Transverse colon (tissue), 4 donors: ENCODE measurements at regions not wholly inside any gene's neighbourhood (a gene's known extent, or its start where the extent isn't known, plus 50 kb on each side); places are given as distances from the start of the nearest gene placed in this dataset.

Experiments
- DNase-seq: peaks from one replicate; pipeline ENCODE4 v3.0.0-alpha.2; 2019
- H3K27ac ChIP-seq, 4 donors: fragments of 200-600 bp; sonication (generic); 2 replicates each; pipeline ENCODE4 v1.5.1; 2016 to 2018; ENCODE audit warnings: inconsistent platforms in 4 of 4
- H3K27me3 ChIP-seq: fragments of 200-600 bp; sonication (generic); 2 replicates; pipeline ENCODE4 v1.5.1; 2017; ENCODE audit warnings: inconsistent platforms
- H3K36me3 ChIP-seq, 4 donors: fragments of 200-600 bp; sonication (generic); 2 replicates each; pipeline ENCODE4 v1.5.1; 2017 to 2019; ENCODE audit warnings: inconsistent platforms in 4 of 4
- H3K4me1 ChIP-seq, 4 donors: fragments of 200-600 bp; sonication (generic); 2 replicates each; pipeline ENCODE4 v1.5.1; 2017 to 2020; ENCODE audit warnings: inconsistent platforms in 4 of 4
- H3K4me3 ChIP-seq, 4 donors: fragments of 200-600 bp; sonication (generic); 1 replicate in 1 of 4; 2 replicates in 3 of 4; pipeline versions ENCODE4 v1.5.1 to v1.6.1; 2017 to 2019; ENCODE audit warnings: inconsistent platforms in 4 of 4
- H3K9me3 ChIP-seq, 2 donors: fragments of 200-600 bp; sonication (generic); 2 replicates each; pipeline ENCODE4 v1.5.1; 2017 to 2019; ENCODE audit warnings: inconsistent platforms in 2 of 2
- EP300 ChIP-seq: sonication (generic); formaldehyde crosslinking; IDR thresholded peaks from one replicate; pipeline ENCODE4 v1.6.1; 2017; ENCODE audit warnings: antibody characterized with exemption, low read depth
- POLR2A ChIP-seq: fragments of 450-650 bp; IDR thresholded peaks from one replicate; pipeline ENCODE4 v1.6.1; 2016; ENCODE audit warnings: antibody characterized with exemption, mild to moderate bottlenecking, moderate library complexity
- POLR2AphosphoS5 ChIP-seq, 3 donors: sonication (generic); formaldehyde crosslinking; IDR thresholded peaks; one replicate each; pipeline ENCODE4 v1.6.1; 2016; ENCODE audit warnings: antibody characterized with exemption in 3 of 3
- WGBS, 2 donors: methylation state at CpG; one replicate each; pipeline ENCODE4 v1.1.5; 2018; ENCODE audit warnings: low coverage in 1 of 2; 5-methylcytosine and 5-hydroxymethylcytosine counted together
- in situ Hi-C, 4 donors: fragments of 200-750 bp; cut with MboI; loops; one replicate each; pipeline versions ENCODE4 v1.15.0 to v1.15.1; 2017; ENCODE audit warnings: low sequenced_read_pairs in 3 of 4, low pct_ligation_motif_present in 1 of 4, low pct_unique_long_range_greater_than_20kb in 1 of 4
- intact Hi-C: fragments of 100-400 bp; cut with DNase I; formaldehyde crosslinking; loops from one replicate; pipeline ENCODE4 v1.15.1; 2023; ENCODE audit warnings: low total_unique reads
- TF ChIP-seq, protein P1 (sequence below), 5 experiments: fragments of 200-600 bp in 3 of 5; fragments of 450-650 bp in 2 of 5; sonication (generic) in 3 of 5; IDR thresholded peaks; 1 replicate in 2 of 5; 2 replicates in 3 of 5; pipeline ENCODE4 v1.5.1; 2016 to 2017; ENCODE audit warnings: antibody characterized with exemption in 5 of 5, inconsistent platforms in 3 of 5, mild to moderate bottlenecking in 2 of 5, moderate library complexity in 1 of 5

GRCh38 chr3:56879436-56880215 is 77.9 kb upstream of the ARHGEF3 start:
- TF ChIP-seq POLR2A (no peak), POLR2AphosphoS5 (IDR thresholded peaks at IDR 0.05) (no peak), EP300 (no peak)
- TF ChIP-seq, protein P1, sequence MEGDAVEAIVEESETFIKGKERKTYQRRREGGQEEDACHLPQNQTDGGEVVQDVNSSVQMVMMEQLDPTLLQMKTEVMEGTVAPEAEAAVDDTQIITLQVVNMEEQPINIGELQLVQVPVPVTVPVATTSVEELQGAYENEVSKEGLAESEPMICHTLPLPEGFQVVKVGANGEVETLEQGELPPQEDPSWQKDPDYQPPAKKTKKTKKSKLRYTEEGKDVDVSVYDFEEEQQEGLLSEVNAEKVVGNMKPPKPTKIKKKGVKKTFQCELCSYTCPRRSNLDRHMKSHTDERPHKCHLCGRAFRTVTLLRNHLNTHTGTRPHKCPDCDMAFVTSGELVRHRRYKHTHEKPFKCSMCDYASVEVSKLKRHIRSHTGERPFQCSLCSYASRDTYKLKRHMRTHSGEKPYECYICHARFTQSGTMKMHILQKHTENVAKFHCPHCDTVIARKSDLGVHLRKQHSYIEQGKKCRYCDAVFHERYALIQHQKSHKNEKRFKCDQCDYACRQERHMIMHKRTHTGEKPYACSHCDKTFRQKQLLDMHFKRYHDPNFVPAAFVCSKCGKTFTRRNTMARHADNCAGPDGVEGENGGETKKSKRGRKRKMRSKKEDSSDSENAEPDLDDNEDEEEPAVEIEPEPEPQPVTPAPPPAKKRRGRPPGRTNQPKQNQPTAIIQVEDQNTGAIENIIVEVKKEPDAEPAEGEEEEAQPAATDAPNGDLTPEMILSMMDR (IDR thresholded peaks at IDR 0.05), result no peak
- WGBS, 2 donors, result 68 to 78% methylated on average over 2 to 3 of the region's 3 CpGs
- Histone ChIP-seq H3K9me3 (no peaks in the 10 kb centered on the region), H3K27me3 (no peaks in the 10 kb centered on the region), H3K27ac (no peak overlapping the region), H3K36me3 (no peaks in the 10 kb centered on the region), H3K4me3 (no peak overlapping the region), H3K4me1 (no peaks in the 10 kb centered on the region)
- DNase-seq, result no peak
- intact Hi-C loops, result no loop called here
- in situ Hi-C loops, result no loop called here

DNA sequence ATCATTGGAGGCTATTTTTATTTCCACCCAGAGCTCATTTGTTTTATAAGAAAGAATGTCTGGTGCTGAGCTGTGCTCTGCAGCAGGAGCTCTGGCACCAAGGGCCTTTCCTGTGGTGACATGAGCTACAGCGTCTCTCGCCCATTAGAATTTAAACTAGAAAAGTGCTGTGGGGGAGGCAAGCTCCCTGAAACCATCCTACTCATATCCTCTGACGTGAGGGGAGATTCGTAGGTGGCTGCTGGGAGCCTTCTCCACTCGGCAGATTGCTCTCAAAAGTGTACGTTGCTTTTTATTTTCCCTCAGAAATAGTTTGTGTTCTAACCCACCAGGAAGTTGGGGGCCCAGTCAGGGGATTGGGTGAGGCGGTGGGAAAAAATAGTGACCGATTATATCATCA is 76.3 kb upstream of the ARHGEF3 start:
- DNase-seq, result no peak
- in situ Hi-C loops (no loop called here), intact Hi-C loops (no loop called here)
- no peak for TF ChIP-seq EP300
- TF ChIP-seq, protein P1 (IDR thresholded peaks at IDR 0.05), result no peak
- no peak for TF ChIP-seq POLR2AphosphoS5 (IDR thresholded peaks at IDR 0.05)
- no peaks in the 10 kb centered on the region for H3K27me3 ChIP-seq
- H3K27ac ChIP-seq, result no peak overlapping the region
- no peaks in the 10 kb centered on the region for H3K4me1 ChIP-seq
- no peaks in the 10 kb centered on the region for H3K36me3 ChIP-seq
- no peak overlapping the region for H3K4me3 ChIP-seq
- H3K9me3 ChIP-seq, result no peaks in the 10 kb centered on the region
- WGBS, 2 donors, result 63 to 70% methylated on average over 7 to 8 of the region's 8 CpGs

- Histone ChIP-seq H3K36me3 (no peaks in the 10 kb centered on the region), H3K4me3 (no peak overlapping the region), H3K9me3 (no peaks in the 10 kb centered on the region), H3K27ac (no peak overlapping the region), H3K4me1 (no peaks in the 10 kb centered on the region), H3K27me3 (no peaks in the 10 kb centered on the region)
- TF ChIP-seq EP300 (no peak), POLR2A (no peak), POLR2AphosphoS5 (IDR thresholded peaks at IDR 0.05) (no peak)
- TF ChIP-seq, protein P1 (IDR thresholded peaks at IDR 0.05), result no peak
- DNase-seq, result no peak
- in situ Hi-C loops (no loop called here), intact Hi-C loops (no loop called here)
- 94 to 97% methylated on average over 2 of the region's 3 CpGs for WGBS, 2 donors
These were observed 75.2 kb upstream of the ARHGEF3 start for GRCh38 chr3:56876916-56877315.

DNA sequence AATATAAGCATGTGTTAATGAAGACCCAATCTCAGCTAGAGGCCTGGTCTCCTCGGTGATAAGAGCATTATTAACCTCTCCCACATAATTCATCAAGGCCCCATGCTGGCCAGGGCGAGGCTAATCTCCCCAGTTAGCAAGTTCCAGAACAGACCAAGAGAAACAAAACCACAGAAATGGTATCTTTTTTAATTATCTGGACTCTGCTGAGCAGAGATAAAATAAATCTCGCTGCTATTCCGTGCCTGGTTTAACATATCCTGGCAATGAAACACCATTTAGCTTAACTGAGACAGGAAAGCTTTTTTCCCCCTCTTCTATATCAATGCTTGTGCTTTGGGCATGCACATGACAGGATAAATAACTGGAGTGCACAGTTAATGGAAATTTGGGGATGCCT is 72.5 kb upstream of the ARHGEF3 start:
- Histone ChIP-seq H3K4me1 (no peaks in the 10 kb centered on the region), H3K27ac (no peak overlapping the region), H3K9me3 (no peaks in the 10 kb centered on the region), H3K4me3 (no peak overlapping the region), H3K36me3 (no peaks in the 10 kb centered on the region), H3K27me3 (no peaks in the 10 kb centered on the region)
- TF ChIP-seq POLR2A (no peak), POLR2AphosphoS5 (IDR thresholded peaks at IDR 0.05) (no peak), EP300 (no peak)
- TF ChIP-seq, protein P1 (IDR thresholded peaks at IDR 0.05), result no peak
- WGBS, 2 donors, result 87 to 93% methylated on average over 4 of the region's 4 CpGs
- in situ Hi-C loops (loop anchor here in 1 of 4 donors (25.0 kb wide), 1 partner anchor 113 kb away; no protein-coding TSS in a partner anchor), intact Hi-C loops (no loop called here)
- no peak for DNase-seq
